ENCODE measurements at regions not wholly inside any gene's neighbourhood (a gene's known extent, or its start where the extent isn't known, plus 50 kb on each side); places are given as distances from the start of the nearest gene placed in this dataset.

- no peak for DNase-seq
Measured at GRCh38 chr10:33535866-33536265, 201.4 kb upstream of the NRP1 start.

- no peak for DNase-seq
Measured at GRCh38 chr10:33534416-33534815, 199.9 kb upstream of the NRP1 start.

- DNase-seq = no peak
Measured at GRCh38 chr10:33533612-33534011, 199.1 kb upstream of the NRP1 start.

- no peak for DNase-seq
Measured at GRCh38 chr10:33532901-33533300, 198.4 kb upstream of the NRP1 start.

GRCh38 chr10:33529234-33529633 lies 194.8 kb upstream of the NRP1 start:
- no peak for DNase-seq

GRCh38 chr10:33524966-33525365 lies 190.5 kb upstream of the NRP1 start:
- no peak for DNase-seq

- peak; percentile 47 to 66 for DNase-seq
Measured at GRCh38 chr10:33524041-33524440, 189.6 kb upstream of the NRP1 start.

GRCh38 chr10:33523236-33523792 lies 188.8 kb upstream of the NRP1 start:
- no peak for DNase-seq

- peak in 1 of 2 donors; percentile 5 for DNase-seq
Measured at GRCh38 chr10:33521904-33522303, 187.4 kb upstream of the NRP1 start.

GRCh38 chr10:33521062-33521461 lies 186.6 kb upstream of the NRP1 start:
- DNase-seq = no peak

- no peak for DNase-seq
Measured at GRCh38 chr10:33520223-33520622, 185.8 kb upstream of the NRP1 start.

GRCh38 chr10:33519130-33519860 lies 184.8 kb upstream of the NRP1 start:
- DNase-seq = no peak

- DNase-seq = no peak
Measured at GRCh38 chr10:33510206-33510605, 175.7 kb upstream of the NRP1 start.

- DNase-seq = peak; percentile 76 to 81
Measured at GRCh38 chr10:33509231-33509831, 174.9 kb upstream of the NRP1 start.

- peak; percentile 52 to 77 for DNase-seq
Measured at GRCh38 chr10:33507662-33508425, 173.4 kb upstream of the NRP1 start.

GRCh38 chr10:33506838-33507661 lies 172.6 kb upstream of the NRP1 start:
- DNase-seq = peak; percentile 87 to 92

- DNase-seq = no peak
Measured at GRCh38 chr10:33506391-33506790, 171.9 kb upstream of the NRP1 start.

- DNase-seq = no peak
Measured at GRCh38 chr10:33501161-33501560, 166.7 kb upstream of the NRP1 start.

GRCh38 chr10:33498391-33498891 lies 164.0 kb upstream of the NRP1 start:
- DNase-seq = no peak

GRCh38 chr10:33497338-33497737 lies 162.9 kb upstream of the NRP1 start:
- no peak for DNase-seq

- DNase-seq = no peak
Measured at GRCh38 chr10:33496096-33496495, 161.6 kb upstream of the NRP1 start.

- DNase-seq = no peak
Measured at GRCh38 chr10:33494694-33495265, 160.3 kb upstream of the NRP1 start.

Data from inflammatory macrophage (primary cell).